ENCODE measurements at regions not wholly inside any gene's neighbourhood (a gene's known extent, or its start where the extent isn't known, plus 50 kb on each side); places are given as distances from the start of the nearest gene placed in this dataset.

DNA sequence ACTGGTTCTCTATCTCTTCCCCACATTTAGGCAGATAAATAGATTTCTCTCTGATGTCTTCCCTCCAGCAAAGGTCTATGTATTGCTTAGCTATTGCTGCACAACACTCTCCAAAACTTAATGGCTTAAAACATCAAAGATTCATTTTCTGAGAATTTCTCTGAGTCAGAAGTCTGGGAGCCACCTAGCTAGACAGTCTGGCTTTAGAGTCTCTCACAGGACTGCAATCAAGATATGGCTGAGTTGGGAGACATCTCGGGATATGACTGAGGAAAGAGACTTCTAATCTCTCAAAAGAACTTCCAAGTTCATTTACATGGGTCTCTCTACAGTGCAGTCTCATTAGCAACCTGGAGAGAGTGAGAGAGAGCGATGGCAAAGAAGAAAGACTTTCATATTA is 553.6 kb upstream of the GHITM start:
- Mint-ChIP-seq H3K27me3 (no peaks in the 10 kb centered on the region), H3K4me3 (no peak overlapping the region), H3K9me3 (no peaks in the 10 kb centered on the region), H3K36me3 (ENCODE audit: insufficient read depth) (no peaks in the 10 kb centered on the region), H3K27ac (ENCODE audit: low read depth) (no peak overlapping the region), H3K4me1 (no peaks in the 10 kb centered on the region)
- DNase-seq (ENCODE audit: low spot score in 2 of 2): no peak
- no peak for ATAC-seq (replicated peaks; ENCODE audit: extremely low read depth, poor library complexity, severe bottlenecking)

GRCh38 chr10:83592337-83592935 is 546.9 kb upstream of the GHITM start:
- H3K27me3 Mint-ChIP-seq: no peaks in the 10 kb centered on the region
- DNase-seq (ENCODE audit: low spot score in 2 of 2) (no peak), ATAC-seq (replicated peaks; ENCODE audit: extremely low read depth, poor library complexity, severe bottlenecking) (no peak)
- peaks cover 23% of the 10 kb centered on the region for H3K9me3 Mint-ChIP-seq
- no peak overlapping the region for H3K4me3 Mint-ChIP-seq
- no peak overlapping the region for H3K27ac Mint-ChIP-seq (ENCODE audit: low read depth)
- no peaks in the 10 kb centered on the region for H3K4me1 Mint-ChIP-seq
- no peaks in the 10 kb centered on the region for H3K36me3 Mint-ChIP-seq (ENCODE audit: insufficient read depth)

DNA sequence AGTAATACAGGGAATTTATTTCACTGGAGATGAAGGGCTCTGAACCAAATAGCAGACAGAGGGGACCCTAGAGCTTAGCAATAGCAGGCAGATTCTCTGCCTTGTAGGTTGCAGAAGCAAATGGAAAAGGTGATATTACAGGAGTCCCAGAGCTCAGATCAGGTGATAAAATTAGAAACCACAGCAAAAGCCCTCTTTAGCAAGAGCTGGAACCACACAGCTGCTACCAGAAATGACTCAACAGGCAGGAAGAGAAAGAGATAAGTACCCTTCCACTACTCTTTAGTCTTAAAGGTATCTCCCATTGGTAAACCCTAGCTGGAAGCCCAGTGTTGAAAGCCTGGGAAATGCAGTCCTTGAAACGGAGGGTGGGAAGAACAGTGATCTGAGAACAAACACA is 535.6 kb upstream of the GHITM start:
- Mint-ChIP-seq H3K36me3 (ENCODE audit: insufficient read depth) (no peaks in the 10 kb centered on the region), H3K9me3 (peaks cover 5% of the 10 kb centered on the region), H3K4me1 (peaks cover 13% of the 10 kb centered on the region), H3K27ac (ENCODE audit: low read depth) (no peak overlapping the region), H3K27me3 (no peaks in the 10 kb centered on the region), H3K4me3 (no peak overlapping the region)
- ATAC-seq (replicated peaks; ENCODE audit: extremely low read depth, poor library complexity, severe bottlenecking): peak; percentile 58
- no peak for DNase-seq (ENCODE audit: low spot score in 2 of 2)

- no peak for ATAC-seq (replicated peaks; ENCODE audit: extremely low read depth, poor library complexity, severe bottlenecking)
- H3K4me1 Mint-ChIP-seq: peaks cover 13% of the 10 kb centered on the region
Observed at GRCh38 chr10:83605783-83606630, 533.3 kb upstream of the GHITM start.

DNA sequence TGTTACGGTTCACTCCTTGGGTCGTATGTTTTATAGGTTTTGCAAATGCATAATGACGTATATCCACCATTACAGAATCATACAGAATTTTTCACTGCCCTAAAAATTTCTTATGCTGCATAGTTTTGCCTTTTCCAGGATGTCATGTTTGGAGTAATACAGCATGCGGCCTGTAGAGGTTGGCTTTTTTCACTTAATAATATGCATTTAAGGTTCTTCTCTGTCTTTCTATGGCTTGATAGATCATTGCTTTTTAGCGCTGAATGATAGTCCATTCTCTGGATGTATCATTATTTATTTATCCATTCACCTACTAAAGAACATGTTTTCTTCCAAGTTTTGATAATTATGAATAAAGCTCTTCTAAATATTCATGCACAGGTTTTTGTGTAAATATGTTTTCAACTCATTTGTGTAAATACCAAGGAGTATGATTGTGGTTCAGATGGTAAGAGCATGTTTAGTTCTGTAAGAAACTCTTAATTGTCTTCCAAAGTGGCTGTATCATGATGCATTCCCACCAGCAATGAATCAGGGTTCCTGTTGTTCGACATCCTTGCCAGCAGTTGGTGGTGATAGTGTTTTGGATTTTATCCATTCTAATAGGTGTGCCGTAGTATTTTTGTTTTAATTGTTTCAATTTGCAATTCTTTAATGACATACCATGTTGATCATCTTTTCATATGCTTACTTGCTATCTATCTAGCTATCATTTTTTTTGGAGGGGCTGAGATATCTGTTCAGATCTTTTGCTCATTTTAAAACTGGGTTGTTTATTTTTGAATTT is 531.2 kb upstream of the GHITM start:
- Mint-ChIP-seq H3K9me3 (peaks cover 5% of the 10 kb centered on the region), H3K27me3 (no peaks in the 10 kb centered on the region), H3K4me3 (no peak overlapping the region), H3K36me3 (ENCODE audit: insufficient read depth) (no peaks in the 10 kb centered on the region), H3K4me1 (peaks cover 12% of the 10 kb centered on the region), H3K27ac (ENCODE audit: low read depth) (no peak overlapping the region)
- ATAC-seq (replicated peaks; ENCODE audit: extremely low read depth, poor library complexity, severe bottlenecking) (no peak), DNase-seq (ENCODE audit: low spot score in 2 of 2) (no peak)

More at GRCh38 chr10:83605783-83606630, 533.3 kb upstream of the GHITM start:
- Mint-ChIP-seq H3K9me3 (peaks cover 5% of the 10 kb centered on the region), H3K27me3 (no peaks in the 10 kb centered on the region), H3K36me3 (ENCODE audit: insufficient read depth) (no peaks in the 10 kb centered on the region), H3K4me3 (no peak overlapping the region), H3K27ac (ENCODE audit: low read depth) (no peak overlapping the region)
- no peak for DNase-seq (ENCODE audit: low spot score in 2 of 2)

DNA sequence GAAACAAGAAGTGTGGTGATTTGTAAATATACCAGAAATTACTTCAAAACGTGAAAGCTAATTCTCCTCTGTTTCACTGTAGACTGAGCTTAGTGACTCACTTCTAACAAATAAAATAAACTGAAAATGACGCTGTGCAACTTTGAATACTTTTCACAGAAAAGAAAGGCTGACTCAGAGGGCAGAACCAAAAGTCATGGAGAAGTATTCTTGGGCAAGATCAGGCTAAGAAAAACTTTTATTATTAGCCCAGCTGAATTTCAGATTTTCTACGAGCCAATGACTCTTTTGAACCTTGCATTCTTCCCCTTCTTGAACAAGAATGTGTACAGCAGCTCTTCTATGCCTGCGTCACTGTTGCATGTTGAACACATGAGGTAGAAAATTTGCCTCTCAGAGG is 527.3 kb upstream of the GHITM start:
- Mint-ChIP-seq H3K27me3 (no peaks in the 10 kb centered on the region), H3K4me3 (no peak overlapping the region), H3K4me1 (no peaks in the 10 kb centered on the region), H3K36me3 (ENCODE audit: insufficient read depth) (no peaks in the 10 kb centered on the region), H3K27ac (ENCODE audit: low read depth) (no peak overlapping the region), H3K9me3 (peaks cover 5% of the 10 kb centered on the region)
- DNase-seq (ENCODE audit: low spot score in 2 of 2) (no peak), ATAC-seq (replicated peaks; ENCODE audit: extremely low read depth, poor library complexity, severe bottlenecking) (no peak)

- DNase-seq (ENCODE audit: low spot score in 2 of 2) (no peak), ATAC-seq (replicated peaks; ENCODE audit: extremely low read depth, poor library complexity, severe bottlenecking) (no peak)
- no peak overlapping the region for H3K4me3 Mint-ChIP-seq
- H3K36me3 Mint-ChIP-seq (ENCODE audit: insufficient read depth): no peaks in the 10 kb centered on the region
- H3K27ac Mint-ChIP-seq (ENCODE audit: low read depth): no peak overlapping the region
- no peaks in the 10 kb centered on the region for H3K4me1 Mint-ChIP-seq
- H3K9me3 Mint-ChIP-seq: no peaks in the 10 kb centered on the region
- H3K27me3 Mint-ChIP-seq: no peaks in the 10 kb centered on the region
Observed at GRCh38 chr10:83612746-83613145, 526.6 kb upstream of the GHITM start.

DNA sequence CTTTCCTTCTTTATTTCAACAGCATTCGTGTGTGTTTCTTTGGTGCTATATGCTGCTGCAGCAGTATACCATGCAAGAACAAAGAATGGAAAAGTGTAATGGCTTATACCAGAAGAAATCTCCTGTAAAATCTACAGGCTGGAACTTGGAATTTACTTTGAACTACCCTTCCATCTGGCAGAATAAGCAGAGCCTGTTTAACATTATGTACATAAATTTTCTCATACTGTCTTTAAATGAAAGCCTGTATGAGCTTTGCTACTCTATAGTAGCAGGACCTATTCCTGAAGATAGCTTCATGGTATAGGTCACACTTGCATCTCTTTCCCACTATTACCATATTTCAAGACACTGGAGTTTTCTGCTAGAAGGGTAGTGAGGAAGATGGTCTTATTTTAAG is 522.1 kb upstream of the GHITM start:
- no peak for DNase-seq (ENCODE audit: low spot score in 2 of 2)
- H3K27ac Mint-ChIP-seq (ENCODE audit: low read depth): no peak overlapping the region
- no peaks in the 10 kb centered on the region for H3K9me3 Mint-ChIP-seq
- no peak for ATAC-seq (replicated peaks; ENCODE audit: extremely low read depth, poor library complexity, severe bottlenecking)
- no peaks in the 10 kb centered on the region for H3K36me3 Mint-ChIP-seq (ENCODE audit: insufficient read depth)
- no peaks in the 10 kb centered on the region for H3K27me3 Mint-ChIP-seq
- no peaks in the 10 kb centered on the region for H3K4me1 Mint-ChIP-seq
- no peak overlapping the region for H3K4me3 Mint-ChIP-seq

- no peak for ATAC-seq (replicated peaks; ENCODE audit: extremely low read depth, poor library complexity, severe bottlenecking)
- Mint-ChIP-seq H3K27me3 (no peaks in the 10 kb centered on the region), H3K4me1 (no peaks in the 10 kb centered on the region), H3K27ac (ENCODE audit: low read depth) (no peak overlapping the region), H3K9me3 (no peaks in the 10 kb centered on the region), H3K4me3 (no peak overlapping the region), H3K36me3 (ENCODE audit: insufficient read depth) (no peaks in the 10 kb centered on the region)
- DNase-seq (ENCODE audit: low spot score in 2 of 2): no peak
Observed at GRCh38 chr10:83617692-83618545, 521.4 kb upstream of the GHITM start.

DNA sequence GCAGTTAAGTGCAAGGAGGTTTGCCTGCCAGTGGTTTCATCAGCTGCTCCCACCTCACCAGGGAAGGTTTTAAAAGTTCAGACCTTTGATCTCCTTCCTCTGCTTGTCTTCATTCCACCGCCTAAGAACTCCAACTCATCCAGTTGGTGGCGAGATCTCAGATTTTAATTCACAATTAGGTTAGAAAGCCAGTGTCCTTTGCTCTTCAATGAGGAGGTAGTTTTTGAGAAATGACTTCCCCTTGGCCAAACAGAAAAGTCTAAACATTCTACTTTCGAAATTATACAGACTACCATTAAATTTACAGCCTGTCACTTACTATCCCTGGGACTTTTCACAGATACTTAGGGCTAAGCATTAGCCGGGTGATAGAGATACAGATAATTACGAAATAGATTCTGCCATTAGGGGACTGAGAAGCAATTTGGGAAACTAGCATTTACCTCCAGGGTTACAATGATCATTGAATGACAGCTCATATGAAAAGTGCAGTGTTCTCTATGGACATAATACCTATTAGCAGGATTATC is 513.4 kb upstream of the GHITM start:
- Mint-ChIP-seq H3K4me3 (no peak overlapping the region), H3K27ac (ENCODE audit: low read depth) (no peak overlapping the region), H3K9me3 (no peaks in the 10 kb centered on the region), H3K36me3 (ENCODE audit: insufficient read depth) (no peaks in the 10 kb centered on the region), H3K27me3 (no peaks in the 10 kb centered on the region), H3K4me1 (no peaks in the 10 kb centered on the region)
- DNase-seq (ENCODE audit: low spot score in 2 of 2) (no peak), ATAC-seq (replicated peaks; ENCODE audit: extremely low read depth, poor library complexity, severe bottlenecking) (no peak)

DNA sequence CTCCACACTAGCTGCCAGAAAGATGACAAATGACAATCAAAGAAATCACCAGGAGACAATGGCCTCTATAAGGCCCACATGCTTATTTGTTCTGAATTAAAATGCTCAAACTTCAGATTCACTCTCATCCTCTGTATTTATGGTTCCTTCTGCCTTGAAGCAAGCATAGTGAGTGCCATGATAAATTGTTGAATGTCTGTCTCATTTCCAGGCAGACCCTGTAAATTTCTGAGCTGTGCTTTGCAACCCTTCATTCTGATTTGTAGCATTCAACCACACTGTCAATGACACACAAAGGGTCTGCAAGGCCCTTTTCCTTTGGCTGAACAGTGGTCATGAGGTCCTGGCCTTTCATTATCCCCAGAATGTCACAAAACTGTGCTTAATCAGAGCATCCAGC is 506.6 kb upstream of the GHITM start:
- Mint-ChIP-seq H3K4me1 (no peaks in the 10 kb centered on the region), H3K27me3 (no peaks in the 10 kb centered on the region), H3K36me3 (ENCODE audit: insufficient read depth) (no peaks in the 10 kb centered on the region), H3K9me3 (peaks cover 11% of the 10 kb centered on the region), H3K4me3 (no peak overlapping the region), H3K27ac (ENCODE audit: low read depth) (no peak overlapping the region)
- DNase-seq (ENCODE audit: low spot score in 2 of 2) (no peak), ATAC-seq (replicated peaks; ENCODE audit: extremely low read depth, poor library complexity, severe bottlenecking) (no peak)

DNA sequence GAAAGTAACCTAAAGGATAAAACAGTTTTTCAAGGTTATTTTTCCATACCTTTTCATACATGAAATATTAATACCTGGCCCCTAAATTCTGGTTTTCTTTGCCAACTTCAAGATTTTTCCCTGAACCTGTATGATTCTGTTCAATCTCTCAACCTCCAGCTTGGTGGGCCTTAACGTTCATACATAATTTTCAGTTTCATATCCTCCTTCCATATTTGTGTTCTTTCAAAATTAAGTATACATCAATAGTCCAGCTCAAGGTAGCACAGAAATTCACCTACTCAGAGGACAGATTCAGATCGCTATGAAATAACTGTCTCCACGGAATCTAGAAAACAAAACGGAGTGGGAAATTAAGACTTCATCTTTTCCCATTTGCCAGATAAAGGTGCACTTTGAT is 505.8 kb upstream of the GHITM start:
- Mint-ChIP-seq H3K27me3 (no peaks in the 10 kb centered on the region), H3K9me3 (peaks cover 11% of the 10 kb centered on the region), H3K36me3 (ENCODE audit: insufficient read depth) (no peaks in the 10 kb centered on the region), H3K27ac (ENCODE audit: low read depth) (no peak overlapping the region), H3K4me1 (no peaks in the 10 kb centered on the region), H3K4me3 (no peak overlapping the region)
- DNase-seq (ENCODE audit: low spot score in 2 of 2) (no peak), ATAC-seq (replicated peaks; ENCODE audit: extremely low read depth, poor library complexity, severe bottlenecking) (no peak)
